Right lobe of liver (tissue), 4 donors: ENCODE measurements at regions not wholly inside any gene's neighbourhood (a gene's known extent, or its start where the extent isn't known, plus 50 kb on each side); places are given as distances from the start of the nearest gene placed in this dataset.

Experiments used
- POLR2A ChIP-seq: fragments of 450-650 bp; IDR thresholded peaks from one replicate; pipeline ENCODE4 v1.6.1; 2017; ENCODE audit warnings: antibody characterized with exemption, mild to moderate bottlenecking
- TF ChIP-seq, protein P1 (sequence below), 4 donors: fragments of 200-600 bp in 3 of 4; fragments of 450-650 bp in 1 of 4; IDR thresholded peaks; one replicate each; pipeline versions ENCODE4 v1.5.1 to v1.8.0; 2016 to 2022; ENCODE audit warnings: antibody characterized with exemption in 4 of 4, mild to moderate bottlenecking in 2 of 4
- donor health status: DM: no; HTN: no; CAD: no.
- donor health status: DM: no; HTN: no; CAD: no.
- donor health status: DM: no; HTN: yes; CAD: no.

DNA sequence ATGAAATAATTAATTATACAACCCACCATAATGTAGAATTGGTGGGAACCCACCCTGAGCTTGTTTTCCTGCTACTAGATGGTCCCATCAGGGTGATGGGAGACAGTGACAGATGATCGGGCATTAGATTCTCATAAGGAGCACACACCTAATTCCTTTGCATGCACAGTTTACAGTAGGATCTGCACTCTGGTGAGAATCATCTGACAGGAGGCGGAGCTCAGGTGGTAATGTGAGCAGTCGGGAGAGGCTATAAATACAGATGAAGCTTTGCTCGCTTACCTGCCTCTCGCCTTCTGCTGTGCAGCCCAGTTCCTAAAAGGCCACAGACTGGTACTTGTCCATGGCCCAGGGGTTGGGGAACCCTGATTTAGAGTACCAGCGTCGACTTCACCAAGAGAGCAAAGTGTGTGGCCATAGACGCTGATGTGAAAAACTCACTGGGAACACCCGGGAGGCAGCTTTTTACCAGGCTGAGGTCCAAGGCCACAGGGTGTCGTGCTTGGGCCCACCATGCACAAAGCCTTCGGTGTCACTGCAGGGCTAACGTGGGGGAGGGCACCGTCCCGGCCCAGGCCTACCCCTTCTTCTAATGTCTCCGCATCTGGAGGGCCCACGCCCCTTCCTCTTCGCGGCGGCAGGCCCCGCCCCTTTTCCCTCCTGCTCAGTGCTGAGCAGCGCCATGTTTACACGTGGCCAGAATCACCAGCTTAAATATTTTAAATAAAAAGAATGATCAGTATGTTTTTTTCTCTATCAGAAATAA is 296.8 kb upstream of the HDAC4 start:
- TF ChIP-seq, protein P1, sequence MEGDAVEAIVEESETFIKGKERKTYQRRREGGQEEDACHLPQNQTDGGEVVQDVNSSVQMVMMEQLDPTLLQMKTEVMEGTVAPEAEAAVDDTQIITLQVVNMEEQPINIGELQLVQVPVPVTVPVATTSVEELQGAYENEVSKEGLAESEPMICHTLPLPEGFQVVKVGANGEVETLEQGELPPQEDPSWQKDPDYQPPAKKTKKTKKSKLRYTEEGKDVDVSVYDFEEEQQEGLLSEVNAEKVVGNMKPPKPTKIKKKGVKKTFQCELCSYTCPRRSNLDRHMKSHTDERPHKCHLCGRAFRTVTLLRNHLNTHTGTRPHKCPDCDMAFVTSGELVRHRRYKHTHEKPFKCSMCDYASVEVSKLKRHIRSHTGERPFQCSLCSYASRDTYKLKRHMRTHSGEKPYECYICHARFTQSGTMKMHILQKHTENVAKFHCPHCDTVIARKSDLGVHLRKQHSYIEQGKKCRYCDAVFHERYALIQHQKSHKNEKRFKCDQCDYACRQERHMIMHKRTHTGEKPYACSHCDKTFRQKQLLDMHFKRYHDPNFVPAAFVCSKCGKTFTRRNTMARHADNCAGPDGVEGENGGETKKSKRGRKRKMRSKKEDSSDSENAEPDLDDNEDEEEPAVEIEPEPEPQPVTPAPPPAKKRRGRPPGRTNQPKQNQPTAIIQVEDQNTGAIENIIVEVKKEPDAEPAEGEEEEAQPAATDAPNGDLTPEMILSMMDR (IDR thresholded peaks at IDR 0.05), result no peak
- no peak for TF ChIP-seq POLR2A
